ENCODE measurements at regions not wholly inside any gene's neighbourhood (a gene's known extent, or its start where the extent isn't known, plus 50 kb on each side); places are given as distances from the start of the nearest gene placed in this dataset.
"Not testable (repeated sequence)": the region's sequence is repeated elsewhere in the genome, so short reads cannot be mapped to it uniquely, and the experiment has no call there.

DNA sequence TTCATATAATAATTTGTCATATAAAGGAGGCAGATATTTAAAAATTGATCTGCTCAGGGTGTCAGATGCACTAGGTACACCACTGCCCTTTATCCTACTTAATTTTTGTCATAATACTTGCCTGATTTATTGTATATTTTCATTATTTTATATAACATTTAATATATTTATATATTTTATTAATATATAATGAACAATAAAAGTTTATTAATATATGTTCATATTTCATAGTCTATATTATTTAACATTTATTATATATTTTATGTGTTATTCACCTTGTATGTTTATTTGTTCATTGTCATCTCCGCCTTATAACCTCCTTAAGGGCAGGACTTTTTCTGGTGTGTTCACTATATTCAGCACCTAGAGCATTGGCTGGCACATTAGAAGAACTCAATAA lies 232.4 kb upstream of the AMIGO2 start:
- TF ChIP-seq, protein P1, sequence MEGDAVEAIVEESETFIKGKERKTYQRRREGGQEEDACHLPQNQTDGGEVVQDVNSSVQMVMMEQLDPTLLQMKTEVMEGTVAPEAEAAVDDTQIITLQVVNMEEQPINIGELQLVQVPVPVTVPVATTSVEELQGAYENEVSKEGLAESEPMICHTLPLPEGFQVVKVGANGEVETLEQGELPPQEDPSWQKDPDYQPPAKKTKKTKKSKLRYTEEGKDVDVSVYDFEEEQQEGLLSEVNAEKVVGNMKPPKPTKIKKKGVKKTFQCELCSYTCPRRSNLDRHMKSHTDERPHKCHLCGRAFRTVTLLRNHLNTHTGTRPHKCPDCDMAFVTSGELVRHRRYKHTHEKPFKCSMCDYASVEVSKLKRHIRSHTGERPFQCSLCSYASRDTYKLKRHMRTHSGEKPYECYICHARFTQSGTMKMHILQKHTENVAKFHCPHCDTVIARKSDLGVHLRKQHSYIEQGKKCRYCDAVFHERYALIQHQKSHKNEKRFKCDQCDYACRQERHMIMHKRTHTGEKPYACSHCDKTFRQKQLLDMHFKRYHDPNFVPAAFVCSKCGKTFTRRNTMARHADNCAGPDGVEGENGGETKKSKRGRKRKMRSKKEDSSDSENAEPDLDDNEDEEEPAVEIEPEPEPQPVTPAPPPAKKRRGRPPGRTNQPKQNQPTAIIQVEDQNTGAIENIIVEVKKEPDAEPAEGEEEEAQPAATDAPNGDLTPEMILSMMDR (conservative IDR thresholded peaks at IDR 0.05; ENCODE audit: low read depth, low read length) = no peak
- no peak for DNase-seq (ENCODE audit: low read depth)
- no peak overlapping the region for H3K4me3 ChIP-seq (ENCODE audit: low read length)

DNA sequence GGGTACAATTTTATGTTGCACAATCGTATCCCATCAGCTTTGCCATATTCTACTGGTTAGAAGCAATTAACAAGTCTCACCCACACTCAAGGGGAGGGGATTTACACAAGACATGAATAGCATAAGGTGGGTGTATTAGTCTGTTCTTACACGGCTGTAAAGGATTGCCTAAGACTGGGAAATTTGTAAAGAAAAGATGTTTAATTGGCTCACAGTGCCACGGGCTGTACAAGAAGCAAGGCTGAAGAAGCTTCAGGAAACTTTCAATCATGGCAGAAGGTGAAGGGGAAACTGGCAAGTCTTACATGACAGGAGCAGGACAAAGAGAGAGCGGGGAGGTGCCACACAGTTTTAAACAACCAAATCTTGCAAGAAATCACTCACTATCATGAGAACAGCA lies 231.8 kb upstream of the AMIGO2 start:
- TF ChIP-seq, protein P1 (conservative IDR thresholded peaks at IDR 0.05; ENCODE audit: low read depth, low read length) = no peak
- H3K4me3 ChIP-seq (ENCODE audit: low read length) = no peak overlapping the region
- no peak for DNase-seq (ENCODE audit: low read depth)

GRCh38 chr12:47311010-47311409 lies 231.3 kb upstream of the AMIGO2 start:
- no peak overlapping the region for H3K4me3 ChIP-seq (ENCODE audit: low read length)
- no peak for DNase-seq (ENCODE audit: low read depth)
- TF ChIP-seq, protein P1 (conservative IDR thresholded peaks at IDR 0.05; ENCODE audit: low read depth, low read length) = no peak

- DNase-seq (ENCODE audit: low read depth) = no peak
- TF ChIP-seq, protein P1 (conservative IDR thresholded peaks at IDR 0.05; ENCODE audit: low read depth, low read length) = no peak
- H3K4me3 ChIP-seq (ENCODE audit: low read length) = no peak overlapping the region
Observed at GRCh38 chr12:47308672-47309071, 228.9 kb upstream of the AMIGO2 start.

DNA sequence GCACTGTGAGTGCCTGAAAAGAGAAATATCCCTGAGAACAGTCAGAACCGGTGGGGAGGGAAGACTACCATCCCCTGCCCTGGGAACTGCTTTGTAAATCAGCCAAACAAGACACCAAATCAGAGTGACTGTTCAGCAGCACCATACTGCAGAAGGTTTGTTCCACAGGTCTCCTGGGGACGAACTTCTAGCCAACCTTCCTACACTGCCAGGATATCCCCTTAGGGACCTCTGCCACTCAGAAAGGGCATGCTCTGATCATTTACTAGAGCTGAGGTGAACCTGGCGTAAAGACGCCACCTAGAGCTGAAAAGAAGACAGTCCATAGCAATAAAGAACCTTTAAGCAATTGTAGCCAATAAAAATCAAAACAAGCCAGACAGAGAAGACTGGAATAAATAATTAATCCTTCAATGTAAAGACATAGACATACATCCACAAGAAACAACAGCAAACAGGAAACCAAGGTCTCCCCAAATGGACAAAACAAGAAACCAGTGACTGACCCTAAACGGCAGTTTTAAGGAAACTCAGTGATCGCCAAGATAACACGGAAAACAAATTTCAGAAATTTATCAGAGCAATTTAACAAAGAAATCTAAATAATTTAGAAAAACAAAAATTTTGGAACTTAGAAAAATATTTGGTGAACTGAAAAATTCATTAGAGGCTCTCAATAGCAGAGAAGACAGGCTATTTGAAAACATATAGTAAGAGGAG lies 228.1 kb upstream of the AMIGO2 start:
- H3K4me3 ChIP-seq (ENCODE audit: low read length) = no peak overlapping the region

GRCh38 chr12:47306773-47307679 lies 227.3 kb upstream of the AMIGO2 start:
- H3K4me3 ChIP-seq (ENCODE audit: low read length); DNase-seq (ENCODE audit: low read depth): not testable (repeated sequence)

More for the DNA sequence above, 228.1 kb upstream of the AMIGO2 start:
- TF ChIP-seq, protein P1 (conservative IDR thresholded peaks at IDR 0.05; ENCODE audit: low read depth, low read length) = peak; percentile 78
- DNase-seq (ENCODE audit: low read depth) = peak; percentile 28

DNA sequence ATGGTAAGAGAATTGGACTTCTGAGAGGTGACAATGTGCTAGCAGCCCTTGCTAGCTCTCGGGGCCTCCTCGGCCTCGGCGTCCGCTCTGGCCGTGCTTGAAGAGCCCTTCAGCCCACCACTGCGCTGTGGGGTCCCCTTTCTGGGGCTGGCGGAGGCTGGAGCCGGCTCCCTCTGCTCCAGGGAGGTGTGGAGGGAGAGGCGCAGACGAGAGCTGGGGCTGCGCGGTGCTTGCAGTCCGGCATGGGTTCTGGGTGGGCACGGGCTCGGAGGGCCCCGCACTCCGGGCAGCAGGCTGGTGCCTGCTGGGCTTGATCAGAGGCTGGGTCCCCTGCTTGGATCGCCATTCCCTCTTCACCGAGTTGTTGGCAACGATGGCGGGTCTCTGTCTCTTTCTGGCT lies 226.4 kb upstream of the AMIGO2 start:
- DNase-seq (ENCODE audit: low read depth) = no peak
- TF ChIP-seq, protein P1 (conservative IDR thresholded peaks at IDR 0.05; ENCODE audit: low read depth, low read length) = no peak
- no peak overlapping the region for H3K4me3 ChIP-seq (ENCODE audit: low read length)

Data from retinal pigment epithelial cell (primary cell).